ENCODE measurements at regions not wholly inside any gene's neighbourhood (a gene's known extent, or its start where the extent isn't known, plus 50 kb on each side); places are given as distances from the start of the nearest gene placed in this dataset.

- Mint-ChIP-seq H3K9me3 (peaks cover 5% of the 10 kb centered on the region), H3K36me3 (ENCODE audit: low read depth) (no peaks in the 10 kb centered on the region), H3K27me3 (no peaks in the 10 kb centered on the region), H3K4me3 (no peak overlapping the region), H3K4me1 (no peaks in the 10 kb centered on the region), H3K27ac (no peak overlapping the region)
- POLR2A ChIA-PET, result no interaction called here
- CTCF ChIA-PET, result no interaction called here
- DNase-seq (no peak), ATAC-seq (ENCODE audit: low read depth) (no peak)
- intact Hi-C loops (cut with micrococcal nuclease), result no loop called here
- TF ChIP-seq, protein P1, sequence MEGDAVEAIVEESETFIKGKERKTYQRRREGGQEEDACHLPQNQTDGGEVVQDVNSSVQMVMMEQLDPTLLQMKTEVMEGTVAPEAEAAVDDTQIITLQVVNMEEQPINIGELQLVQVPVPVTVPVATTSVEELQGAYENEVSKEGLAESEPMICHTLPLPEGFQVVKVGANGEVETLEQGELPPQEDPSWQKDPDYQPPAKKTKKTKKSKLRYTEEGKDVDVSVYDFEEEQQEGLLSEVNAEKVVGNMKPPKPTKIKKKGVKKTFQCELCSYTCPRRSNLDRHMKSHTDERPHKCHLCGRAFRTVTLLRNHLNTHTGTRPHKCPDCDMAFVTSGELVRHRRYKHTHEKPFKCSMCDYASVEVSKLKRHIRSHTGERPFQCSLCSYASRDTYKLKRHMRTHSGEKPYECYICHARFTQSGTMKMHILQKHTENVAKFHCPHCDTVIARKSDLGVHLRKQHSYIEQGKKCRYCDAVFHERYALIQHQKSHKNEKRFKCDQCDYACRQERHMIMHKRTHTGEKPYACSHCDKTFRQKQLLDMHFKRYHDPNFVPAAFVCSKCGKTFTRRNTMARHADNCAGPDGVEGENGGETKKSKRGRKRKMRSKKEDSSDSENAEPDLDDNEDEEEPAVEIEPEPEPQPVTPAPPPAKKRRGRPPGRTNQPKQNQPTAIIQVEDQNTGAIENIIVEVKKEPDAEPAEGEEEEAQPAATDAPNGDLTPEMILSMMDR (IDR thresholded peaks at IDR 0.05), result no peak
These were observed 675.8 kb downstream of the DOK5 start for GRCh38 chr20:55151171-55151570.

- Mint-ChIP-seq H3K36me3 (ENCODE audit: low read depth) (no peaks in the 10 kb centered on the region), H3K9me3 (peaks cover 2% of the 10 kb centered on the region), H3K27ac (no peak overlapping the region), H3K4me1 (no peaks in the 10 kb centered on the region), H3K27me3 (no peaks in the 10 kb centered on the region), H3K4me3 (no peak overlapping the region)
- intact Hi-C loops (cut with micrococcal nuclease), result no loop called here
- ChIA-PET POLR2A (no interaction called here), CTCF (no interaction called here)
- DNase-seq (no peak), ATAC-seq (ENCODE audit: low read depth) (no peak)
- TF ChIP-seq, protein P1 (IDR thresholded peaks at IDR 0.05), result no peak
These were observed 668.2 kb downstream of the DOK5 start for GRCh38 chr20:55143601-55144000.

DNA sequence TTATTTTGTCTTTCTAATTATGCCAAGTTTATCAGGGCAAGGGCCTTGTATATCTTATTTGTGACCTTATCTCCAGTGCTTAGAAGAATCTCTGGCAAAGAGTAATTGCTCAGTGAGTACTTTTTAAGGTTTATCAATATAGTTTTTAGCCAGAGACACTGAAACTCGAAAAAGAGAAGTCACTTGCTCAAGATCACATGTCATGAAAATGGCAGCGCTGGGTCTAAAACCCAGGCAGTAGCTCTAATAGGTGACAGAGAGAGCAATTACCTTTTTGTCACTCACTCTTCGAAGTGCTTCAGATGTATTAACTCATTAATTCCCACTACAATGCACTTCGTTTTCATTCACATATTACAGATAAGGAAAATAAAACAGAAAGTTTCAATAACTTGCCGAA, 667.5 kb downstream of the DOK5 start:
- ATAC-seq (ENCODE audit: low read depth), result no peak
- Mint-ChIP-seq H3K36me3 (ENCODE audit: low read depth) (no peaks in the 10 kb centered on the region), H3K27me3 (no peaks in the 10 kb centered on the region), H3K4me1 (no peaks in the 10 kb centered on the region), H3K9me3 (peaks cover 2% of the 10 kb centered on the region), H3K4me3 (no peak overlapping the region), H3K27ac (no peak overlapping the region)
- CTCF ChIA-PET, result no interaction called here
- TF ChIP-seq, protein P1 (IDR thresholded peaks at IDR 0.05), result no peak
- no peak for DNase-seq
- intact Hi-C loops (cut with micrococcal nuclease), result no loop called here
- POLR2A ChIA-PET, result no interaction called here

GRCh38 chr20:55140631-55141030, 665.2 kb downstream of the DOK5 start:
- POLR2A ChIA-PET, result no interaction called here
- no peaks in the 10 kb centered on the region for H3K27me3 Mint-ChIP-seq
- ATAC-seq (ENCODE audit: low read depth) (no peak), DNase-seq (no peak)
- CTCF ChIA-PET, result no interaction called here
- no peaks in the 10 kb centered on the region for H3K4me1 Mint-ChIP-seq
- intact Hi-C loops (cut with micrococcal nuclease), result no loop called here
- H3K36me3 Mint-ChIP-seq (ENCODE audit: low read depth), result no peaks in the 10 kb centered on the region
- TF ChIP-seq, protein P1 (IDR thresholded peaks at IDR 0.05), result no peak
- H3K27ac Mint-ChIP-seq, result no peak overlapping the region
- peaks cover 4% of the 10 kb centered on the region for H3K9me3 Mint-ChIP-seq
- H3K4me3 Mint-ChIP-seq, result no peak overlapping the region

DNA sequence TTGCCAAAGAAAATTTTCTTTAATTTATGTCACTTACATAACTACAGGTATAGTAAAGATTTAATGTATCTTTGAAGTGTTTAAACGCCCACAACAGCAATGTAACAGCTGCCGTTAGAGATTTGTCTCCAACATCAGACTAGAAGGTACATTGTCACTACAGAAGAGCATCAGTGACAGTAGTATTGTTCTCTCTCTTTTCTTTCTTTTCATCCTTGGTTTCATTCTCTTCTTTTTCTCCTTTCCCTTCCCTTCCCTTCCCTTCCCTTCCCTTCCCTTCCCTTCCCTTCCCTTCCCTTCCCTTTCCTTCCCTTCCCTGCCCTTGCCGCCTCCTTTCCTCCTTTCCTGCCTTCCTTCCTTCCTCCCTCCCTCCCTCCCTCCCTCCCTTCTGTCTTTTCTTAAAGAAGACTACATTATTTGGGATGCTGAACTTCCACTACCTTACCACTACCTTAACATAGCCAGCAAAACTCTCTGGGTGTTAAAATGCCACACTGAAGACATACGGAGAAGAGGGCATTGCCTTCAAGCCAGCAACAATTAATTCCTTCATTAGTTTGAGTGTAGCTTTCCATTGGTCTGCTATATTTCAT, 663.9 kb downstream of the DOK5 start:
- POLR2A ChIA-PET, result no interaction called here
- CTCF ChIA-PET, result no interaction called here
- H3K27ac Mint-ChIP-seq, result no peak overlapping the region
- H3K4me3 Mint-ChIP-seq, result no peak overlapping the region
- intact Hi-C loops (cut with micrococcal nuclease), result no loop called here
- TF ChIP-seq, protein P1 (IDR thresholded peaks at IDR 0.05), result no peak
- H3K4me1 Mint-ChIP-seq, result no peaks in the 10 kb centered on the region
- ATAC-seq (ENCODE audit: low read depth) (no peak), DNase-seq (no peak)
- no peaks in the 10 kb centered on the region for H3K27me3 Mint-ChIP-seq
- H3K9me3 Mint-ChIP-seq, result peaks cover 2% of the 10 kb centered on the region
- no peaks in the 10 kb centered on the region for H3K36me3 Mint-ChIP-seq (ENCODE audit: low read depth)

All from activated B cell treated with CpG ODN at 0.5 μM for 24 hours (primary cell).